ENCODE measurements at regions not wholly inside any gene's neighbourhood (a gene's known extent, or its start where the extent isn't known, plus 50 kb on each side); places are given as distances from the start of the nearest gene placed in this dataset.
A peak's percentile ranks its signal among the peaks of the same experiment; 100 is the strongest.

- H3K27me3 Mint-ChIP-seq = peaks cover 16 to 41% of the 10 kb centered on the region in 2 donors
- H3K27ac Mint-ChIP-seq = no peak overlapping the region
- peak; percentile 27 to 34 for ATAC-seq (replicated peaks)
- DNase-seq = no peak
- no peak overlapping the region for H3K4me3 Mint-ChIP-seq
- H3K36me3 Mint-ChIP-seq = peaks cover 0 to 4% of the 10 kb centered on the region in 2 donors
- H3K9me3 Mint-ChIP-seq = peaks cover 12 to 17% of the 10 kb centered on the region in 2 donors
- peaks cover 0 to 4% of the 10 kb centered on the region in 2 donors for H3K4me1 Mint-ChIP-seq
Measured at GRCh38 chr7:35430547-35431153, 176.8 kb upstream of the TBX20 start.

DNA sequence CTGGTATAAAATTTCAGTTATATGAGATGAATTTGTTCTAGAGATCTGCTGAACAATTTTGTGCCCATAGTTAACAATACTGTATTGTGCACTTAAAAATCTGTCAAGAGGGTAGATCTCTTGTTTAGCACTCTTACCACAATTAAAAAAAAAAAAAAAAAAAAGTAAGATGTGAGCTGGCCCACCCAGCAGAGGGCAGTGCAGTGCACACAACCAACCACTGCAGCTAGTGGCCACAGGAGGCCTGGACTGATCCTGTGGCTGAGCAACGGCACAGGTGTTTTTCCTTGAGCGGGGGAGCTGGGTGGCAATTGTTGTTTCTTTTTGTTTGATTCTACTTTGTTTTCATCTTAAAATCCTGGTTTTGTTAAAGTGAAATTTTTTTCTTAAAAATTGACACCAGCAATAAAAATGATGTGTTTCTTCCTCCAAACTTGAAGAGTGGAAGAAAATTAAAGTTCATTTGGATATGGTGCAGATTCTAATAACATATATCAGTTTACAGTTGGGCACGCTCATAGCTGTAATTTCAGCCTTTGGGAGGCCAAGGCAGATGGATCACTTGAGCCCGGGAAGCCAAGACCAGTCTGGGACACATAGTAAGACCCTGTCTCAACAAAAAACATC lies 171.1 kb upstream of the TBX20 start:
- H3K27ac Mint-ChIP-seq = no peak overlapping the region
- ATAC-seq (replicated peaks) (peak; percentile 83 to 86), DNase-seq (peak; percentile 23)
- H3K4me3 Mint-ChIP-seq = no peak overlapping the region
- no peaks in the 10 kb centered on the region for H3K36me3 Mint-ChIP-seq
- H3K4me1 Mint-ChIP-seq = no peaks in the 10 kb centered on the region
- H3K9me3 Mint-ChIP-seq = peaks cover 1 to 6% of the 10 kb centered on the region in 2 donors
- peaks cover 18 to 27% of the 10 kb centered on the region in 2 donors for H3K27me3 Mint-ChIP-seq

- Mint-ChIP-seq H3K27me3 (peaks cover 18 to 33% of the 10 kb centered on the region in 2 donors), H3K9me3 (peaks cover 1 to 6% of the 10 kb centered on the region in 2 donors), H3K4me1 (no peaks in the 10 kb centered on the region), H3K4me3 (no peak overlapping the region), H3K27ac (no peak overlapping the region), H3K36me3 (no peaks in the 10 kb centered on the region)
- DNase-seq (no peak), ATAC-seq (replicated peaks) (no peak)
Measured at GRCh38 chr7:35424440-35424839, 170.5 kb upstream of the TBX20 start.

- H3K4me1 Mint-ChIP-seq = no peaks in the 10 kb centered on the region
- H3K36me3 Mint-ChIP-seq = no peaks in the 10 kb centered on the region
- H3K27me3 Mint-ChIP-seq = peaks cover 18 to 33% of the 10 kb centered on the region in 2 donors
- DNase-seq (no peak), ATAC-seq (replicated peaks) (no peak)
- H3K4me3 Mint-ChIP-seq = no peak overlapping the region
- no peak overlapping the region for H3K27ac Mint-ChIP-seq
- H3K9me3 Mint-ChIP-seq = peaks cover 0 to 6% of the 10 kb centered on the region in 2 donors
Measured at GRCh38 chr7:35422715-35423114, 168.8 kb upstream of the TBX20 start.

DNA sequence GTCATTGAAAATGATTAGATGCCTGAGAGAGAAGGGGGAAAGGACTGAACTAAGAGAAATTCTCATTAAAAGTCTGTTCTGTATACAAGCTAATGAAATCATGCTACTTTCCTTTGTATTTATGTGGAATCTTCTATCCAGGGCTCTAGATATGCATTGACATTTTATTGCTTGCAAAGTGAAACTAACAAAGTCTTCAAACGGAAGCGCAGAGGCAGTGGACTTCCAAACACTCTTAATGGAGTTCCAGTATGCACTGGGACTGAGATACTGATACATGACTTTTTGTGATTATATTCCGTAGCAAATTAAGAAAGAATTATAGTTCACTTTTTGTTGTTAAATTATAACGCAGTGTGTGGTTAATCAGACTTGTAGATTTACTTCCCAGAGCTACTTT lies 166.8 kb upstream of the TBX20 start:
- peaks cover 13 to 14% of the 10 kb centered on the region in 2 donors for H3K27me3 Mint-ChIP-seq
- ATAC-seq (replicated peaks) (no peak), DNase-seq (no peak)
- no peaks in the 10 kb centered on the region for H3K9me3 Mint-ChIP-seq
- H3K4me1 Mint-ChIP-seq = peaks cover 0 to 2% of the 10 kb centered on the region in 2 donors
- no peak overlapping the region for H3K27ac Mint-ChIP-seq
- H3K36me3 Mint-ChIP-seq = no peaks in the 10 kb centered on the region
- no peak overlapping the region for H3K4me3 Mint-ChIP-seq

- DNase-seq (no peak), ATAC-seq (replicated peaks) (no peak)
- no peak overlapping the region for H3K4me3 Mint-ChIP-seq
- no peak overlapping the region for H3K27ac Mint-ChIP-seq
- no peaks in the 10 kb centered on the region for H3K36me3 Mint-ChIP-seq
- peaks cover 0 to 2% of the 10 kb centered on the region in 2 donors for H3K4me1 Mint-ChIP-seq
- H3K27me3 Mint-ChIP-seq = peaks cover 12 to 13% of the 10 kb centered on the region in 2 donors
- H3K9me3 Mint-ChIP-seq = no peaks in the 10 kb centered on the region
Measured at GRCh38 chr7:35419391-35419755, 165.5 kb upstream of the TBX20 start.

- Mint-ChIP-seq H3K4me1 (peaks cover 0 to 2% of the 10 kb centered on the region in 2 donors), H3K27ac (no peak overlapping the region), H3K9me3 (no peaks in the 10 kb centered on the region), H3K36me3 (no peaks in the 10 kb centered on the region), H3K27me3 (peaks cover 7 to 8% of the 10 kb centered on the region in 2 donors), H3K4me3 (no peak overlapping the region)
- no peak for DNase-seq
- ATAC-seq (replicated peaks) = no peak
Measured at GRCh38 chr7:35418716-35419390, 165.0 kb upstream of the TBX20 start.

DNA sequence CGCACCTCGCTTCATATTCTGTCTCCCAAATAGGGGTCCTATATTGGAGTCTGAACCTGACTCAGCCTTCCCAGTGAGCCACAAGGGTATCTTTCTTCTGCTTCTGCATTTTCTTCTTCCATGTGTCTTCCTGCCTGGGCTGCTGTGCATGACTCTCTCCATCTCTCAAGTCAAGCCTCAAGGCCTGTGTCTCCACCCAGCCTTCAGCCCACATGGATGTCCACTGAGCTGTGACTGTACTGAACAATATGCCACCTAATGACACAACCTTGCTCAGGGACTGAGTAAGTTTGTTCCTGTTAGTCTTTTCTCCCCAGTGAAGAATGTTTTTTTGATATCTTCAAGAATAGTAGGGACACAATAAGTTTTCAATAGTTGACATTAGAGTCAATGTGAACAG lies 162.7 kb upstream of the TBX20 start:
- Mint-ChIP-seq H3K4me3 (no peak overlapping the region), H3K9me3 (no peaks in the 10 kb centered on the region), H3K27ac (no peak overlapping the region), H3K27me3 (peaks cover 6 to 7% of the 10 kb centered on the region in 2 donors), H3K4me1 (peaks cover 0 to 2% of the 10 kb centered on the region in 2 donors), H3K36me3 (no peaks in the 10 kb centered on the region)
- peak in 1 of 2 donors; percentile 59 for ATAC-seq (replicated peaks)
- no peak for DNase-seq

- no peak overlapping the region for H3K4me3 Mint-ChIP-seq
- DNase-seq (no peak), ATAC-seq (replicated peaks) (no peak)
- H3K36me3 Mint-ChIP-seq = no peaks in the 10 kb centered on the region
- H3K9me3 Mint-ChIP-seq = no peaks in the 10 kb centered on the region
- H3K27ac Mint-ChIP-seq = no peak overlapping the region
- H3K4me1 Mint-ChIP-seq = peaks cover 0 to 2% of the 10 kb centered on the region in 2 donors
- peaks cover 8 to 13% of the 10 kb centered on the region in 2 donors for H3K27me3 Mint-ChIP-seq
Measured at GRCh38 chr7:35415411-35415822, 161.5 kb upstream of the TBX20 start.

- Mint-ChIP-seq H3K27ac (no peak overlapping the region), H3K9me3 (no peaks in the 10 kb centered on the region), H3K4me3 (no peak overlapping the region), H3K36me3 (no peaks in the 10 kb centered on the region), H3K4me1 (no peaks in the 10 kb centered on the region), H3K27me3 (peaks cover 6 to 19% of the 10 kb centered on the region in 2 donors)
- no peak for DNase-seq
- no peak for ATAC-seq (replicated peaks)
Measured at GRCh38 chr7:35411331-35411730, 157.4 kb upstream of the TBX20 start.

- Mint-ChIP-seq H3K27ac (no peak overlapping the region), H3K27me3 (peaks cover 4 to 6% of the 10 kb centered on the region in 2 donors), H3K9me3 (peaks cover 0 to 2% of the 10 kb centered on the region in 2 donors), H3K36me3 (no peaks in the 10 kb centered on the region), H3K4me1 (no peaks in the 10 kb centered on the region), H3K4me3 (no peak overlapping the region)
- no peak for DNase-seq
- no peak for ATAC-seq (replicated peaks)
Measured at GRCh38 chr7:35405461-35405860, 151.6 kb upstream of the TBX20 start.

- Mint-ChIP-seq H3K4me3 (no peak overlapping the region), H3K36me3 (no peaks in the 10 kb centered on the region), H3K27me3 (peaks cover 12 to 13% of the 10 kb centered on the region in 2 donors), H3K9me3 (peaks cover 0 to 2% of the 10 kb centered on the region in 2 donors), H3K27ac (no peak overlapping the region), H3K4me1 (no peaks in the 10 kb centered on the region)
- no peak for ATAC-seq (replicated peaks)
- no peak for DNase-seq
Measured at GRCh38 chr7:35401217-35401879, 147.4 kb upstream of the TBX20 start.

- no peaks in the 10 kb centered on the region for H3K4me1 Mint-ChIP-seq
- no peak overlapping the region for H3K27ac Mint-ChIP-seq
- peaks cover 12 to 13% of the 10 kb centered on the region in 2 donors for H3K27me3 Mint-ChIP-seq
- H3K4me3 Mint-ChIP-seq = no peak overlapping the region
- no peak for DNase-seq
- no peaks in the 10 kb centered on the region for H3K36me3 Mint-ChIP-seq
- H3K9me3 Mint-ChIP-seq = peaks cover 0 to 2% of the 10 kb centered on the region in 2 donors
- ATAC-seq (replicated peaks) = no peak
Measured at GRCh38 chr7:35399840-35400239, 145.9 kb upstream of the TBX20 start.

DNA sequence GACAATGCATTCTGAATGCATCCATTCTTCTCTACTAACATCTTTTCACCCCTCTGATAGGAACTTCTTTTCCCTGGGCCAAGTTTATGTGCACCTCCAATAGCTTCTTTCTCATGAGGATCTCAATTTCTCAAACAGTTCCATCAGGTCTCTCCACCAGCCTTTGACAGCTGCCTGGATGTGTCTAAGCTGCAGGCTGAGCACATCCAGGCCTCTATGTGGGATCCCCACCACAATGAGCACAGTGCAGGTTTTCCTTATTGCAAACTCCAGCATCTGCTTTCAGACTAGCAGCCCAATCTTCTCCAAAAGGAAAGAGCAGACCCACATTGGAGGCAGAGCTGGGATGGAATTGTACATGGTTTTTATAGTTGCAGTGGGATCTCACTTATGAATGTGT lies 145.3 kb upstream of the TBX20 start:
- H3K4me3 Mint-ChIP-seq = no peak overlapping the region
- no peak for ATAC-seq (replicated peaks)
- H3K27ac Mint-ChIP-seq = no peak overlapping the region
- peaks cover 0 to 2% of the 10 kb centered on the region in 2 donors for H3K9me3 Mint-ChIP-seq
- H3K4me1 Mint-ChIP-seq = no peaks in the 10 kb centered on the region
- peaks cover 12 to 13% of the 10 kb centered on the region in 2 donors for H3K27me3 Mint-ChIP-seq
- no peak for DNase-seq
- H3K36me3 Mint-ChIP-seq = no peaks in the 10 kb centered on the region
